ENCODE measurements at regions not wholly inside any gene's neighbourhood (a gene's known extent, or its start where the extent isn't known, plus 50 kb on each side); places are given as distances from the start of the nearest gene placed in this dataset.

GRCh38 chr7:10192074-10192473 lies 781.6 kb upstream of the PHF14 start:
- TF ChIP-seq, protein P1, sequence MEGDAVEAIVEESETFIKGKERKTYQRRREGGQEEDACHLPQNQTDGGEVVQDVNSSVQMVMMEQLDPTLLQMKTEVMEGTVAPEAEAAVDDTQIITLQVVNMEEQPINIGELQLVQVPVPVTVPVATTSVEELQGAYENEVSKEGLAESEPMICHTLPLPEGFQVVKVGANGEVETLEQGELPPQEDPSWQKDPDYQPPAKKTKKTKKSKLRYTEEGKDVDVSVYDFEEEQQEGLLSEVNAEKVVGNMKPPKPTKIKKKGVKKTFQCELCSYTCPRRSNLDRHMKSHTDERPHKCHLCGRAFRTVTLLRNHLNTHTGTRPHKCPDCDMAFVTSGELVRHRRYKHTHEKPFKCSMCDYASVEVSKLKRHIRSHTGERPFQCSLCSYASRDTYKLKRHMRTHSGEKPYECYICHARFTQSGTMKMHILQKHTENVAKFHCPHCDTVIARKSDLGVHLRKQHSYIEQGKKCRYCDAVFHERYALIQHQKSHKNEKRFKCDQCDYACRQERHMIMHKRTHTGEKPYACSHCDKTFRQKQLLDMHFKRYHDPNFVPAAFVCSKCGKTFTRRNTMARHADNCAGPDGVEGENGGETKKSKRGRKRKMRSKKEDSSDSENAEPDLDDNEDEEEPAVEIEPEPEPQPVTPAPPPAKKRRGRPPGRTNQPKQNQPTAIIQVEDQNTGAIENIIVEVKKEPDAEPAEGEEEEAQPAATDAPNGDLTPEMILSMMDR (IDR thresholded peaks at IDR 0.05): no peak
- TF ChIP-seq POLR2A (IDR thresholded peaks at IDR 0.05): no peak
- no peak for TF ChIP-seq POLR2AphosphoS5 (IDR thresholded peaks at IDR 0.05)
